ENCODE measurements at regions not wholly inside any gene's neighbourhood (a gene's known extent, or its start where the extent isn't known, plus 50 kb on each side); places are given as distances from the start of the nearest gene placed in this dataset.

DNA sequence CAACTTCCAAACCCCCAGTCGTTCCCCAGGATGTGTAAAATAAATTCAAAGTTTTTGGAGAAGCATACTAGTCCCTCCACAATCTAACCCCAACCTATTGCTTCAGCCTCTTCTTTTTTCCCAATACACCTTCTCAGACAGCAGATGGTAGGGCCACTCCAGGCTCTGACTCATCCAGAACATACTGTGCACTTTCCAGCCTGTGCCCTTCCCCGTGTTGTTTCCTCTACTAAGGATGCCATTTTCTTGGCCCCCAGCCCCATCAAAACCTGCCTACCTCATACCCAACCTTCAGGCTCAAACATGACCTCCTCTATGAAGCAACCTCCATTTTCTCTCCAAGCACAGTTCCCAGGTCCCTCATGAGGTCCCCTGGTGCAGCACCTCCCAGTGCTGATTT lies 669.3 kb downstream of the BCL11A start (continued):
- TF ChIP-seq, protein P1, sequence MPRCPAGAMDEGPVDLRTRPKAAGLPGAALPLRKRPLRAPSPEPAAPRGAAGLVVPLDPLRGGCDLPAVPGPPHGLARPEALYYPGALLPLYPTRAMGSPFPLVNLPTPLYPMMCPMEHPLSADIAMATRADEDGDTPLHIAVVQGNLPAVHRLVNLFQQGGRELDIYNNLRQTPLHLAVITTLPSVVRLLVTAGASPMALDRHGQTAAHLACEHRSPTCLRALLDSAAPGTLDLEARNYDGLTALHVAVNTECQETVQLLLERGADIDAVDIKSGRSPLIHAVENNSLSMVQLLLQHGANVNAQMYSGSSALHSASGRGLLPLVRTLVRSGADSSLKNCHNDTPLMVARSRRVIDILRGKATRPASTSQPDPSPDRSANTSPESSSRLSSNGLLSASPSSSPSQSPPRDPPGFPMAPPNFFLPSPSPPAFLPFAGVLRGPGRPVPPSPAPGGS (IDR thresholded peaks at IDR 0.05; ENCODE audit: borderline replicate concordance, insufficient read depth, low read depth, low read length, poor library complexity, severe bottlenecking), result no peak
- no peak for TF ChIP-seq RCOR1 (conservative IDR thresholded peaks at IDR 0.05; ENCODE audit: low read depth, low read length)

DNA sequence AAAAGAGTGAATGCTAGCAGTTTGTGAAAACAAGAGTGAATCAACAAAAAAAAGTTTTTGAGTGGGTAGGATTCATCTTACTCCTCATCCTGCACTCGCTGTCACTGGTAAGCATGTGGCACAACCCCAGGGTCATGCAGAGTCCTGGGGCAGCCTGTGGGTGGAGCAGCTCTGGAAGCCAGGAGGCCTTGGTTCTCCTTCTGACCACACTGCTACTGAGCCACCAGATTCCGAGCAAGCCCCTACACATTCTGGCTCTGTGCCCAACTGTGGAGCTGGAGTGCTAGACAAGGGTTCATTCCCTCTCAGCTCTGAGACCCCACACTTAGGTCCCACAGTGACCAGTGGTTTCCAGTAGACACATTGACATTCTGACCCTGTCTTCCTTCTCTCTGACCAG lies 670.6 kb downstream of the BCL11A start:
- Histone ChIP-seq H3K36me3 (ENCODE audit: control insufficient read depth in 2 of 2, insufficient read depth in 2 of 2, low read length in 1 of 2) (no peaks in the 10 kb centered on the region), H3K27ac (ENCODE audit: control insufficient read depth, insufficient read depth) (0 out of 2 replicates have a peak overlapping the region, but pooled peaks have one; percentile 11), H3K27me3 (replicated peaks in 1 of 2; ENCODE audit: control insufficient read depth in 2 of 2, insufficient read depth in 2 of 2, low read length in 1 of 2) (no peaks in the 10 kb centered on the region), H3K4me2 (ENCODE audit: control insufficient read depth, insufficient read depth) (no peak overlapping the region), H3K4me3 (no peak overlapping the region), H3K9ac (ENCODE audit: control insufficient read depth, insufficient read depth, low read length) (no peak overlapping the region), H3K79me2 (ENCODE audit: control insufficient read depth, insufficient read depth, low read length) (no peaks in the 10 kb centered on the region), H3K9me3 (replicated peaks; ENCODE audit: control insufficient read depth, insufficient read depth, low read length) (no peaks in the 10 kb centered on the region), H2AFZ (ENCODE audit: control insufficient read depth, low read depth, low read length) (no peak overlapping the region), H4K20me1 (ENCODE audit: control insufficient read depth, insufficient read depth) (no peaks in the 10 kb centered on the region), H3K4me1 (ENCODE audit: control insufficient read depth, insufficient read depth, low read length) (peaks cover 17% of the 10 kb centered on the region)
- ChIA-PET POLR2A (no interaction called here), CTCF (interaction anchor here (1.1 kb wide), 1 partner anchor 24 kb away, joined by 3 read pairs; no protein-coding TSS in a partner anchor), SMC1A (ENCODE audit: uncharacterized antibody, unreplicated experiment) (no interaction called here), RAD21 (ENCODE audit: unreplicated experiment) (no interaction called here)
- in situ Hi-C loops (cut with MboI), result no loop called here
- BruUV-seq (replicated peaks), result no TSS peak
- FAIRE-seq (no peak), DNase-seq (ENCODE audit: low read depth, low spot score) (no peak), ATAC-seq (peak; percentile 19; the same call in 1 of the 3 replicates)
- TF ChIP-seq GATAD2B (conservative IDR thresholded peaks at IDR 0.05; ENCODE audit: low read depth) (no peak), CBX3 (IDR thresholded peaks at IDR 0.05; ENCODE audit: borderline replicate concordance, low read depth) (no peak)
- WGBS (ENCODE audit: insufficient coverage, insufficient replicate concordance, low lambda C conversion rate, missing lambda C conversion rate), result 35% methylated on average over 2 of the region's 2 CpGs
- intact Hi-C loops (cut with micrococcal nuclease; ENCODE audit: unreplicated experiment), result no loop called here

DNA sequence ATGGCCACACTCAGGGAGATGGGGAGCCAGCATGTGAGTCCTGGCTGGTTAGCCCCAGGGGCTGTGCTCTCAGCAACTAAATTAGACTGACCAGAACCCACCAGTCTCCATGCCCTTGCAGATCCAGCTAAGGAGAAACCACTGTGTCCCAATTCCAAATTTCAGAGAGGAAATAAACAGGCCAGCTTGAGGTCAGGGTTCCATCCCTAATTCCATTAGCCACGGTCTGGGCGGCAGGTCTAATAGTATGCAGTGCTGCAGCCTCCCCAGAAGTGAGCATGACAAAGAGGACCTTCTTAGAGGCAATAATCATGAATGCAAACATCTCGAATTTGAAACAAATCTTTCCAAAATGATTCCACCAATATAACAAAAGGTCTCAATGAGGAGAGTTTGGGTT lies 671.2 kb downstream of the BCL11A start:
- H3K4me3 ChIP-seq, result no peak overlapping the region
- H3K4me2 ChIP-seq (ENCODE audit: control insufficient read depth, insufficient read depth), result no peak overlapping the region
- WGBS (ENCODE audit: insufficient coverage, insufficient replicate concordance, low lambda C conversion rate, missing lambda C conversion rate), result 44% methylated on average over 3 of the region's 3 CpGs
- H3K9me3 ChIP-seq (replicated peaks; ENCODE audit: control insufficient read depth, insufficient read depth, low read length), result no peaks in the 10 kb centered on the region
- no peak overlapping the region for H3K27ac ChIP-seq (ENCODE audit: control insufficient read depth, insufficient read depth)
- RAD21 ChIA-PET (ENCODE audit: unreplicated experiment), result no interaction called here
- no peak overlapping the region for H2AFZ ChIP-seq (ENCODE audit: control insufficient read depth, low read depth, low read length)
- intact Hi-C loops (cut with micrococcal nuclease; ENCODE audit: unreplicated experiment) (no loop called here), in situ Hi-C loops (cut with MboI) (no loop called here)
- H3K27me3 ChIP-seq (replicated peaks in 1 of 2; ENCODE audit: control insufficient read depth in 2 of 2, insufficient read depth in 2 of 2, low read length in 1 of 2), result no peaks in the 10 kb centered on the region
- DNase-seq (ENCODE audit: low read depth, low spot score) (no peak), FAIRE-seq (no peak), ATAC-seq (no peak)
- H3K36me3 ChIP-seq (ENCODE audit: control insufficient read depth in 2 of 2, insufficient read depth in 2 of 2, low read length in 1 of 2), result no peaks in the 10 kb centered on the region
- BruUV-seq (replicated peaks), result no TSS peak
- SMC1A ChIA-PET (ENCODE audit: uncharacterized antibody, unreplicated experiment), result interaction anchor here (1.5 kb wide), 1 partner anchor 11 kb away, joined by 3 read pairs; no protein-coding TSS in a partner anchor
- POLR2A ChIA-PET, result no interaction called here
- H3K79me2 ChIP-seq (ENCODE audit: control insufficient read depth, insufficient read depth, low read length), result no peaks in the 10 kb centered on the region
- CTCF ChIA-PET, result no interaction called here
- peaks cover 12% of the 10 kb centered on the region for H3K4me1 ChIP-seq (ENCODE audit: control insufficient read depth, insufficient read depth, low read length)
- H4K20me1 ChIP-seq (ENCODE audit: control insufficient read depth, insufficient read depth), result no peaks in the 10 kb centered on the region
- no peak overlapping the region for H3K9ac ChIP-seq (ENCODE audit: control insufficient read depth, insufficient read depth, low read length)
- TF ChIP-seq SMARCA5 (IDR thresholded peaks at IDR 0.05) (no peak), MTA3 (IDR thresholded peaks at IDR 0.05; ENCODE audit: borderline replicate concordance, low read length) (no peak), ZBED1 (IDR thresholded peaks at IDR 0.05; ENCODE audit: borderline replicate concordance) (no peak), SIN3A (IDR thresholded peaks at IDR 0.05; ENCODE audit: low read depth, low read length) (no peak), SIX5 (IDR thresholded peaks at IDR 0.05; ENCODE audit: low read depth, low read length, severe bottlenecking) (no peak)
- TF ChIP-seq, protein P2, sequence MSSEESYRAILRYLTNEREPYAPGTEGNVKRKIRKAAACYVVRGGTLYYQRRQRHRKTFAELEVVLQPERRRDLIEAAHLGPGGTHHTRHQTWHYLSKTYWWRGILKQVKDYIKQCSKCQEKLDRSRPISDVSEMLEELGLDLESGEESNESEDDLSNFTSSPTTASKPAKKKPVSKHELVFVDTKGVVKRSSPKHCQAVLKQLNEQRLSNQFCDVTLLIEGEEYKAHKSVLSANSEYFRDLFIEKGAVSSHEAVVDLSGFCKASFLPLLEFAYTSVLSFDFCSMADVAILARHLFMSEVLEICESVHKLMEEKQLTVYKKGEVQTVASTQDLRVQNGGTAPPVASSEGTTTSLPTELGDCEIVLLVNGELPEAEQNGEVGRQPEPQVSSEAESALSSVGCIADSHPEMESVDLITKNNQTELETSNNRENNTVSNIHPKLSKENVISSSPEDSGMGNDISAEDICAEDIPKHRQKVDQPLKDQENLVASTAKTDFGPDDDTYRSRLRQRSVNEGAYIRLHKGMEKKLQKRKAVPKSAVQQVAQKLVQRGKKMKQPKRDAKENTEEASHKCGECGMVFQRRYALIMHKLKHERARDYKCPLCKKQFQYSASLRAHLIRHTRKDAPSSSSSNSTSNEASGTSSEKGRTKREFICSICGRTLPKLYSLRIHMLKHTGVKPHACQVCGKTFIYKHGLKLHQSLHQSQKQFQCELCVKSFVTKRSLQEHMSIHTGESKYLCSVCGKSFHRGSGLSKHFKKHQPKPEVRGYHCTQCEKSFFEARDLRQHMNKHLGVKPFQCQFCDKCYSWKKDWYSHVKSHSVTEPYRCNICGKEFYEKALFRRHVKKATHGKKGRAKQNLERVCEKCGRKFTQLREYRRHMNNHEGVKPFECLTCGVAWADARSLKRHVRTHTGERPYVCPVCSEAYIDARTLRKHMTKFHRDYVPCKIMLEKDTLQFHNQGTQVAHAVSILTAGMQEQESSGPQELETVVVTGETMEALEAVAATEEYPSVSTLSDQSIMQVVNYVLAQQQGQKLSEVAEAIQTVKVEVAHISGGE (CRISPR knock-in tag; IDR thresholded peaks at IDR 0.05), result no peak
- TF ChIP-seq, protein P3, sequence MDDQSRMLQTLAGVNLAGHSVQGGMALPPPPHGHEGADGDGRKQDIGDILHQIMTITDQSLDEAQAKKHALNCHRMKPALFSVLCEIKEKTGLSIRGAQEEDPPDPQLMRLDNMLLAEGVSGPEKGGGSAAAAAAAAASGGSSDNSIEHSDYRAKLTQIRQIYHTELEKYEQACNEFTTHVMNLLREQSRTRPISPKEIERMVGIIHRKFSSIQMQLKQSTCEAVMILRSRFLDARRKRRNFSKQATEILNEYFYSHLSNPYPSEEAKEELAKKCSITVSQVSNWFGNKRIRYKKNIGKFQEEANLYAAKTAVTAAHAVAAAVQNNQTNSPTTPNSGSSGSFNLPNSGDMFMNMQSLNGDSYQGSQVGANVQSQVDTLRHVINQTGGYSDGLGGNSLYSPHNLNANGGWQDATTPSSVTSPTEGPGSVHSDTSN (IDR thresholded peaks at IDR 0.05; ENCODE audit: insufficient replicate concordance, low read depth, low read length), result no peak

Measured in GM12878 (cell line).